ENCODE measurements at regions not wholly inside any gene's neighbourhood (a gene's known extent, or its start where the extent isn't known, plus 50 kb on each side); places are given as distances from the start of the nearest gene placed in this dataset.

GRCh38 chr1:25111706-25112105 lies 120.6 kb downstream of the SYF2 start:
- no peak overlapping the region for H3K4me3 ChIP-seq (ENCODE audit: low read depth, low read length)
- TF ChIP-seq CTCF (IDR thresholded peaks at IDR 0.05; ENCODE audit: borderline replicate concordance, insufficient read depth, low read depth, low read length), result no peak

- no peak overlapping the region for H3K4me3 ChIP-seq (ENCODE audit: low read depth, low read length)
- no peak for TF ChIP-seq CTCF (IDR thresholded peaks at IDR 0.05; ENCODE audit: borderline replicate concordance, insufficient read depth, low read depth, low read length)
Measured at GRCh38 chr1:25110485-25110884, 121.8 kb downstream of the SYF2 start.

- no peak overlapping the region for H3K4me3 ChIP-seq (ENCODE audit: low read depth, low read length)
- no peak for TF ChIP-seq CTCF (IDR thresholded peaks at IDR 0.05; ENCODE audit: borderline replicate concordance, insufficient read depth, low read depth, low read length)
Measured at GRCh38 chr1:25110036-25110435, 122.3 kb downstream of the SYF2 start.

GRCh38 chr1:25109531-25109951 lies 122.8 kb downstream of the SYF2 start:
- no peak for TF ChIP-seq CTCF (IDR thresholded peaks at IDR 0.05; ENCODE audit: borderline replicate concordance, insufficient read depth, low read depth, low read length)
- no peak overlapping the region for H3K4me3 ChIP-seq (ENCODE audit: low read depth, low read length)

GRCh38 chr1:25107643-25108010 lies 124.7 kb downstream of the SYF2 start:
- H3K4me3 ChIP-seq (ENCODE audit: low read depth, low read length), result no peak overlapping the region
- no peak for TF ChIP-seq CTCF (IDR thresholded peaks at IDR 0.05; ENCODE audit: borderline replicate concordance, insufficient read depth, low read depth, low read length)

GRCh38 chr1:25106976-25107642 lies 125.2 kb downstream of the SYF2 start:
- no peak for TF ChIP-seq CTCF (IDR thresholded peaks at IDR 0.05; ENCODE audit: borderline replicate concordance, insufficient read depth, low read depth, low read length)
- H3K4me3 ChIP-seq (ENCODE audit: low read depth, low read length), result no peak overlapping the region

GRCh38 chr1:25106352-25106751 lies 126.0 kb downstream of the SYF2 start:
- H3K4me3 ChIP-seq (ENCODE audit: low read depth, low read length), result no peak overlapping the region
- no peak for TF ChIP-seq CTCF (IDR thresholded peaks at IDR 0.05; ENCODE audit: borderline replicate concordance, insufficient read depth, low read depth, low read length)

Measured in GM12875 (cell line).